Testis (tissue), 2 donors: ENCODE measurements at regions not wholly inside any gene's neighbourhood (a gene's known extent, or its start where the extent isn't known, plus 50 kb on each side); places are given as distances from the start of the nearest gene placed in this dataset.

ENCODE experiments used
- POLR2A ChIP-seq: fragments of 450-650 bp; IDR thresholded peaks from one replicate; pipeline ENCODE4 v1.6.1; 2017; ENCODE audit warnings: antibody characterized with exemption, mild to moderate bottlenecking, moderate library complexity
- TF ChIP-seq, protein P1 (sequence below), 3 experiments: fragments of 450-650 bp in 2 of 3; fragments of 200-600 bp in 1 of 3; sonication (generic) in 1 of 3; IDR thresholded peaks; one replicate each; pipeline ENCODE4 v1.5.1; 2016 to 2019; ENCODE audit warnings: antibody characterized with exemption in 3 of 3, mild to moderate bottlenecking in 2 of 3, moderate library complexity in 1 of 3

DNA sequence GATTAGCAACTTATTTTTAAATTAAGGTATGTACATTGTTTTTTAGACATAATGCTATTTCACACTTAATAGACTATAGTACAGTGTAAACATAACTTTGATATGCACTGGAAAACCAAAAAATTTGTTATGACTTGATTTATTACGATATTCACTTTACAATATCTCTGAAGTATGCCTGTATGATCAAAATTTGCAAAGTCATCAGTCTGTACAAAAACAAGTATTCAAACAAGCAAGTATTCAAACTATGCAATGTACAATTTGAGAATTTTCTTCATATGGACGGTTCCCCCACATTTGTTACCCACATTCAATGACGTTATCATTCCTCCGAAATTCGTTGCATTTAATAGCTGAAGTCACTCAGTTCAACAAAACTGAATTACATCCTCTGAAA lies 147.9 kb downstream of the AVL9 start:
- TF ChIP-seq, protein P1, sequence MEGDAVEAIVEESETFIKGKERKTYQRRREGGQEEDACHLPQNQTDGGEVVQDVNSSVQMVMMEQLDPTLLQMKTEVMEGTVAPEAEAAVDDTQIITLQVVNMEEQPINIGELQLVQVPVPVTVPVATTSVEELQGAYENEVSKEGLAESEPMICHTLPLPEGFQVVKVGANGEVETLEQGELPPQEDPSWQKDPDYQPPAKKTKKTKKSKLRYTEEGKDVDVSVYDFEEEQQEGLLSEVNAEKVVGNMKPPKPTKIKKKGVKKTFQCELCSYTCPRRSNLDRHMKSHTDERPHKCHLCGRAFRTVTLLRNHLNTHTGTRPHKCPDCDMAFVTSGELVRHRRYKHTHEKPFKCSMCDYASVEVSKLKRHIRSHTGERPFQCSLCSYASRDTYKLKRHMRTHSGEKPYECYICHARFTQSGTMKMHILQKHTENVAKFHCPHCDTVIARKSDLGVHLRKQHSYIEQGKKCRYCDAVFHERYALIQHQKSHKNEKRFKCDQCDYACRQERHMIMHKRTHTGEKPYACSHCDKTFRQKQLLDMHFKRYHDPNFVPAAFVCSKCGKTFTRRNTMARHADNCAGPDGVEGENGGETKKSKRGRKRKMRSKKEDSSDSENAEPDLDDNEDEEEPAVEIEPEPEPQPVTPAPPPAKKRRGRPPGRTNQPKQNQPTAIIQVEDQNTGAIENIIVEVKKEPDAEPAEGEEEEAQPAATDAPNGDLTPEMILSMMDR (IDR thresholded peaks at IDR 0.05) = no peak
- TF ChIP-seq POLR2A = no peak
